NCI-H226 (cell line): ENCODE measurements at regions not wholly inside any gene's neighbourhood (a gene's known extent, or its start where the extent isn't known, plus 50 kb on each side); places are given as distances from the start of the nearest gene placed in this dataset.
A peak's percentile ranks its signal among the peaks of the same experiment; 100 is the strongest.

ENCODE experiments used
- DNase-seq: peaks from one replicate; pipeline ENCODE4 v3.0.0-alpha.2; 2015

DNA sequence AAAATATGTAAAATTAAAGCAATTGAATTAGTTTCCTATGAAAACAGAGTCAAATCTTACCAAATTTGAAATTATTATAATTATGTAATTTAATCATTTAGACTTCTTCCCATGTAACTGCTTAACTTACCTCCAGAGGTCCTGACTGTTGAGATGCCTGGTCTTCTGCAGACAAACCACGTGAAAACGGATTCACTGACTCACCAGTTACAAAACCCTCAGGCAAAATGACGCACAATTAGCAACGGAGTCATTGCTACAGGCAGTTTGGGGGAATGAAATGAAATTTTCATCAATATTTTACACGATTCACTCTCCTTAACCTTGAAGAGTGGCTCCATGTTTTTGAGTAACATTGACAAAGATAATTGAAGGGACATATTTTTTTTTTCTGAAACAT lies 460.8 kb downstream of the MTRR start:
- DNase-seq = no peak

GRCh38 chr5:8332666-8333445 lies 463.9 kb downstream of the MTRR start:
- no peak for DNase-seq

- DNase-seq = no peak
Observed at GRCh38 chr5:8333485-8333884, 464.5 kb downstream of the MTRR start.

- DNase-seq = no peak
Observed at GRCh38 chr5:8333977-8334376, 465.0 kb downstream of the MTRR start.

DNA sequence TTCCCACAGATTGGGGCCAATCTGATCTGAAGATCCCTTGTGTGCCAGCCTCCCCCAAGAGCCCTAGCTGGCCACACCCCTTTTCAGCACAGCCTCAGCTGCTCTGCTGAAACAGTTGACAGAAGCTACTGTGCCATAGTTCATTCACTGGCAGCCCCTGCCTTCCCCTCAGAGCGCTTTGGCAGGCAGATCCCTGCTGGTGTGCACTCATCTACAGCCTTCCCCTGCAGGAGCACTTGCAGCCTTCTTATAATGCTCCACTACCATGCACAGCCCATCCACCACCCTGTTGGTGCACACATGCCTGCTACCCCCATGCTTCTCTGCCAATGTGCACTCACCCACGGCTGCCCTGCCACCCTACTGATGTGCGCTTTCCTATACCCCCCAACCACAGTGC lies 471.3 kb downstream of the MTRR start:
- DNase-seq = no peak

- DNase-seq = no peak
Observed at GRCh38 chr5:8340739-8341344, 471.9 kb downstream of the MTRR start.

- DNase-seq = no peak
Observed at GRCh38 chr5:8341406-8341805, 472.5 kb downstream of the MTRR start.

DNA sequence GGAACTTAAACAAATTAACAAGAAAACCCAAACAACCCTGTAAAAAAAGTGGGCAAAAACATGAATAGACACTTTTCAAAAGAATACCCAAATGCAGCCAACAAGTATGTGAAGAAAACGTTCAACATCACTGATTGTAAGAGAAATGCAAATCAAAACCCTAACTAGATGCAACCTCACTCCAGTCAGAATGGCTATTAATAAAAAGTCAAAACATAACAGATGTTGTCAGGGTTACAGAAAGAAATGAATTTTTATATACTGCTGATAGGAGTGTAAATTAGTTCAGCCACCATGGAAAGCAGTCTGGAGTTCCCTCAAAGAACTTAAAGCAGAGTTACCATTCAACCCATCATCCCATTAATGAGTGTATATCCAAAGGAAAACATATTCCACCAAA lies 479.0 kb downstream of the MTRR start:
- no peak for DNase-seq

DNA sequence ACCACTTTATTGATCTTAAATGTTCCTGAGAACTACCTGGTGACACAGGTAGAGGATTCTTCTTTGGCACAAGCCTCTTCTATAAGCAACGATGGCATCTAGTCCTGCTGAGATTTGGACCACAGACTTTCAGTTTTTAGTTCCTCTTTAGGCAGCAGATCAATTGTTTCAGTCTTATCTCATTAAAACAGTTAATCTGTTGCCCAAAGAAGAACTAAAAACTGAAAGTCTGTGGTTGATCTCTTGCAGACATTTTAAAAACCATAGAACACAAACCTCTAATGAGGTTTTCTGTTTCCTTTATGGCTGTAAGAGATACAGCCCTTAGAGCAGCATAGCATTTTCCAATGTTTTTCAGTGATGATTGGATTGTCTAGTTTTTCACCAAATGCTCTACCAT lies 480.9 kb downstream of the MTRR start:
- no peak for DNase-seq

DNA sequence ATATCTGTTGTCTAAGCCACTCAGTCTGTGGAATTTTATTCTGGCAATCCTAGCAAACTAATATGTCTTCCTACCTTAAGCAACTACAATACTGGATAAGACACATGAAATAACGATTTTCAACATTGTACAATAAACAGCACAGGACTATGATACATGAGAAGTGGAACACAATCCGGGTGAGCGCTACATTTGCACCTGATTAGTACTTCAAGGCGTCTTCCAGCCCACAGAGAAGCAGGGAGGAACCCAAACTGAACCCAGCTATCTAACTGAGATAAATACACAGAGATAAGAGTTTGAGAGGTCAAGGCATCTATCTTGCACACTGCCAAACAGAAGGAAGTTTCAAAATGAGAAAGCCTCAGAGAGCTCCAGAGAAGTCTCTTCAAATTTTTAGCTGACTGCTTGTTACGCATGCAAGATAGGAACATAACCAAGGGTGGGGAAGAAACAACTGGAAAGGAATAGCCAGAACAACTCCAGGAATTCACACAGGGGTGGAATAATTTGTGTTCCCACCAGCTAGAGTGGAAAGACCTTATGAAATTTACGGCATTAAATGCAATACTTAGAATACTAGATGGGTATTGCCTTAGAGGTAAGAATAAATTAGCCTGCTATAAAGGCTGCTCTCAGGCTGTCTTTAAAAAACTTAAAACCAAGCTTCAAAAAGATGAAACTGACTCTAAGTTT lies 481.8 kb downstream of the MTRR start:
- peak; percentile 7 for DNase-seq

DNA sequence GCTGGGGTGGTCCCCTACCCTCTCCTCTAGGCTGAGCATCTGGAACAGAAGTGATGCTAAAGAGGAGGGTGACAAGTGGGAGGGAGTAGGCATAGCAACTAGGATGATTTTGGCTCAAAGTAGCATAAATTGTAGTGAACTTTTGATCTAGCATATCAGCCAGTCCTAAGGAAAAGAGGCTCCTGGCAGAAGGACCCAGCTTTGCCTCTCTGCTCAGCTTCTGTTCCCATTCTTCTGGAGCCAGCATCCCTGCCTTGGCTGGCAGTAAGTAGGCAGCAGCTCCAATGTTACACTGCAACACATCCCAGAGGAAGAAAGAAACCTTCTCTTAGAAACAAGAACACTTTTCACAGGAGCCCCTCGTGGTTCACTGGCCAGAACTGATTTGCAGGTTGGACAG lies 487.0 kb downstream of the MTRR start:
- DNase-seq = no peak

DNA sequence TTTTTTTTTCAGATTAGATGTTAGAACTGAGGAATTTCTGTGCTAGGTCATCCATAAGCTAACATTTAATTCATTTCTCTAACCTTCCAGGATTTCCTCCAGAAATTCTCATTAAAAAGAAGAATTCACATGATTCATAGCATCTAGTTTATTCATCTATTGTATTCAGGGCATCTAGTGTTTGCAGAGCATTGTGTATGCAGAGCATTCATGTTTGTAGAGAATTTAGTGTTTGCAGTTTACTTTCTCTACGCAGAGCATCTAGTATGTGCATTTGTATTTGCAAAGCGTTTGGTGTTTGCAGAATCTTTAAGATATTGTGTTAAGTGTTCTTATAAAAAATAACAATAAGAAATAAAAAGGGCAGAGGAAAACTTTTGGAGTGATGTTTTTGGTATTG lies 491.1 kb downstream of the MTRR start:
- DNase-seq = no peak

DNA sequence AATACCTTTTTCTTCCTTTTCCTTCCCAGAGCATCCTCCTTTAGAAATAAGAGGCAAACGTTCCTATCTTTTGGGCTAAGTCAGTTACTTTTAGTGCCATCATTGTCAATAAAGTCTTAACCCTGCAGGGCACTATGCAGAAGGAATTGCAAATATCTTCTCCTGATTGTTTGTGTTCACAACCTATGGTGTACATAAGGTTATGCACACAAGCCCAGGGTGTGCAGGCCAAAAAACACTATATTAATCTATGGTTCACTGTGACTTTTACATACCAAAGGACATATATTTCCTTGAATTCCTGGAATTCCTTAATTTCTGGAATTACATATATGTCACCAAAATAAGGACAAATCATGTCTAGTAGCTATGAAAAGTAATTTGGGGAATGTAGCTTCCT lies 493.5 kb downstream of the MTRR start:
- no peak for DNase-seq

- peak; percentile 24 for DNase-seq
Observed at GRCh38 chr5:8363138-8363537, 494.2 kb downstream of the MTRR start.

GRCh38 chr5:8366266-8366665 lies 497.3 kb downstream of the MTRR start:
- no peak for DNase-seq

GRCh38 chr5:8376478-8376877 lies 507.5 kb downstream of the MTRR start:
- DNase-seq = no peak

GRCh38 chr5:8381972-8382371 lies 513.0 kb downstream of the MTRR start:
- DNase-seq = no peak

DNA sequence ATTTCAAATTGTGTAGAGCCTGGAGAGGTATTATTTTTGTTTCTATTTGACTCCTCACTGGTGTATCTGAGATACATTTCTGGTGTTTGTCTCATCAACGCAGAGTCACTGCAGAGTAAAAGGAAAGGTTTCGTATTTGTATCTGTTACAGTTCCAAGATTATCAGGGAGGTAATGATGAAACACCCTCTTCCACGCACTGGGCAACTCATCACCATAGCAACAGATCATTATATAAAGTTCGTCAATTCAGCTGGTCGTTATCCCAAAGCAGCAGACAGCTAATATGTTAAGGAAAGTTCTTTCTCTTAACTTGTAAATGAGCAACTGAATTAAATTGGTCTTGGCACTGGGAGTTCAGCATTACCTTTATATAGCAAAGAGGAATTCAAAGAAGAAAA lies 513.5 kb downstream of the MTRR start:
- DNase-seq = no peak

DNA sequence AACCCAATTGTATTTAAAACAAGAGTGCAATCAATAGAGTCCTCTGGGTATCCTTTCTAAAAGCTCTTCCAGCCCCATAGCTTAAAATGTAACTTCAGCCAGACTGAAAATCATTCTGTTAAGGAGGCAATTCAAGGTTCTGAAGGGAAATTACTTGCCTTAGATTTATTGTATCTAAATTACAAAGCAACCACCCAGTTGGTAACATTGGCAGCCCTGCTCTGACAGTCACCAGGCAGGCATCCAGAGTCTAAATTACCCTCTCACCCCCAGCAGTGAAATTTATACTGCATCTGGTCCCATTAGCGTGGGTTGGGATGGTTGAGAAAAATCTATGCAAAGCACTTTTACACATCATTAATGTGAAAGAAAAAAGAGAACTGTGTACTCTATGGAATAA lies 514.7 kb downstream of the MTRR start:
- no peak for DNase-seq

GRCh38 chr5:8386719-8387288 lies 517.9 kb downstream of the MTRR start:
- DNase-seq = no peak

DNA sequence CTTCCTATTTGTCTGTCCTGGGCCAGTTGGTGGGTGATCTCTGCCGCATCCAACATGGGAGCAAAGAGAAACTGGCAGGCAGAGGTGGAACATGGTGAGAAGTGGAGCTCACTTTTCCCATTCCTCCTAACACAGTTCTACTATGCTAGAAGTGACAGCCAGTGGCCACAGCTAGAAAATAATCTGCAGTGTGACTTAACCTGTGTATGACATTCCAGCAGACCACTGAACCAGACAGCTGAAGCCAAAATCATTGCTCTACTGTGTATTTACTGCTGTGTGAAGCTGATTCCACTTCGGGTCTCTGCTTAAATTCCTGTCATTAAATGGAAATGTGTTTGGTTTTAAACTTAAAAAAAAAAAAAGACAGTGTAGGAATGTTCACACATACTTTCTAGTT lies 523.0 kb downstream of the MTRR start:
- no peak for DNase-seq

GRCh38 chr5:8393240-8393639 lies 524.3 kb downstream of the MTRR start:
- DNase-seq = no peak

GRCh38 chr5:8394965-8395364 lies 526.0 kb downstream of the MTRR start:
- no peak for DNase-seq

DNA sequence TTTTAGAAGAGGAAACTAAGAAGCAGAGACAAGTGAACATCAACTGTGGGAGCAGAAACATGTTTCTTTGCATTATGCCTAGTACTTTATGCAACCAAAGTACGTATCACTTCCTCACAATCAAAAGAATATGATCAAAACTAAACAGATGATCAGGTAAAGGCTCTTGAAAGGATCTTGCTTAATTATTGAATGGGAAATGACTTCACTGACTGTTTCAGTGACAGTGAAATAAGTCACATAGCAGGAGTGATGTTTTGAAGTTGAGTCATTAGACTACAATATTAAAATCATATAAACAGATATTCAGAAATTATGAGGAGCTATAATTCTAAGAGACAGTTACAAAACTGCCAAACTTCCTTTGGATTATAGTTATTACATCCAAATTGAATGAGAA lies 527.3 kb downstream of the MTRR start:
- DNase-seq = no peak
